Gastrocnemius medialis (tissue), 4 donors: ENCODE measurements at regions not wholly inside any gene's neighbourhood (a gene's known extent, or its start where the extent isn't known, plus 50 kb on each side); places are given as distances from the start of the nearest gene placed in this dataset.

ENCODE experiments used
- ATAC-seq, 2 donors: fragments of 150-250 bp; one replicate each; pipeline ENCODE4 v1.9.1; 2016
- DNase-seq, 2 donors: peaks; one replicate each; pipeline ENCODE4 v3.0.0-alpha.2; 2019
- H3K27ac ChIP-seq, 4 donors: fragments of 200-600 bp; sonication (generic); 1 replicate in 1 of 4; 2 replicates in 3 of 4; pipeline ENCODE4 v1.5.1; 2016 to 2018; ENCODE audit warnings: mild to moderate bottlenecking in 2 of 4, moderate library complexity in 1 of 4
- H3K27me3 ChIP-seq, 3 donors: fragments of 200-600 bp; sonication (generic) in 2 of 3; 1 replicate in 1 of 3; 2 replicates in 2 of 3; pipeline versions ENCODE4 v1.5.1 to v1.6.0; 2016 to 2019; ENCODE audit warnings: mild to moderate bottlenecking in 1 of 3, moderate library complexity in 1 of 3
- H3K36me3 ChIP-seq, 2 donors: fragments of 200-600 bp; sonication (generic) in 1 of 2; one replicate each; pipeline ENCODE4 v1.5.1; 2017 to 2018
- H3K4me1 ChIP-seq, 2 donors: fragments of 200-600 bp; sonication (generic) in 1 of 2; one replicate each; pipeline ENCODE4 v1.5.1; 2016 to 2017; ENCODE audit warnings: mild to moderate bottlenecking in 2 of 2
- H3K4me3 ChIP-seq, 4 donors: fragments of 200-600 bp; sonication (generic) in 3 of 4; 1 replicate in 1 of 4; 2 replicates in 3 of 4; pipeline ENCODE4 v1.5.1; 2016 to 2019; ENCODE audit warnings: mild to moderate bottlenecking in 2 of 4
- H3K9me3 ChIP-seq, 3 donors: fragments of 200-600 bp; sonication (generic) in 2 of 3; 1 replicate in 1 of 3; 2 replicates in 2 of 3; pipeline ENCODE4 v1.5.1; 2016 to 2019
- CTCF ChIP-seq, 5 experiments: fragments of 450-650 bp in 3 of 5; fragments of 200-600 bp in 2 of 5; sonication (generic) in 2 of 5; IDR thresholded peaks in 4 of 5; conservative IDR thresholded peaks in 1 of 5; 1 replicate in 4 of 5; 2 replicates in 1 of 5; pipeline ENCODE4 v1.5.1; 2016 to 2019; ENCODE audit warnings: antibody characterized with exemption in 5 of 5, mild to moderate bottlenecking in 3 of 5, moderate library complexity in 3 of 5
- POLR2A ChIP-seq, 2 donors: fragments of 450-650 bp; IDR thresholded peaks; one replicate each; pipeline ENCODE4 v1.6.1; 2017; ENCODE audit warnings: antibody characterized with exemption in 2 of 2, mild to moderate bottlenecking in 2 of 2, moderate library complexity in 2 of 2
- in situ Hi-C, 4 donors: fragments of 200-750 bp; cut with MboI; loops; one replicate each; pipeline versions ENCODE4 v1.15.0 to v1.8.0; 2017; ENCODE audit warnings: low sequenced_read_pairs in 4 of 4
- intact Hi-C: fragments of 100-400 bp; cut with DNase I; formaldehyde crosslinking; loops from one replicate; pipeline ENCODE4 v1.15.1; 2023; ENCODE audit warnings: low total_unique reads

GRCh38 chr2:121063471-121063870, 221.5 kb downstream of the TFCP2L1 start:
- TF ChIP-seq CTCF (IDR thresholded peaks at IDR 0.05 in 4 of 5, conservative IDR thresholded peaks at IDR 0.05 in 1 of 5) (no peak), POLR2A (IDR thresholded peaks at IDR 0.05) (no peak)
- DNase-seq = no peak
- H3K9me3 ChIP-seq = no peaks in the 10 kb centered on the region
- intact Hi-C loops (no loop called here), in situ Hi-C loops (no loop called here)
- ATAC-seq = no peak
- H3K36me3 ChIP-seq = no peaks in the 10 kb centered on the region
- no peak overlapping the region for H3K27ac ChIP-seq
- H3K4me1 ChIP-seq = no peaks in the 10 kb centered on the region
- H3K4me3 ChIP-seq = no peak overlapping the region
- no peaks in the 10 kb centered on the region for H3K27me3 ChIP-seq

DNA sequence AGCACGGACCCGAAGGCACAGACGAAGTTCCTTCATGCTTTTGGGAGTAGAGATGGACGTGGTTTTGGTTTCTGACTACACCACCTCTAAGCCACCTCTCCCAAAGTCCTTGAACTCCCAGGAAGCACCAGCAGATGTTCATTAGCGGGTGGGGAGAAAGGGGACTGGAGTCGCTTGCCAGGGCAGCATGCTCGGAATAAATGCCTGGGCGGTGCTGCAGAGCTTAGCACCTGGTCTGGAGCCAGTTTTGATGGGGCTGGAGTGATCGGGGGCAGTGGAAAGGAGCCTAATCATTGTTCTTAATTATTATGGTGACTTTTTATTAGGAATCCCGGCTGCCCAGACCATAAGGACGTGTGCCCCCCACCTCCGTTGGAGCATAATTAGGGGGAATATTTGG, 220.8 kb downstream of the TFCP2L1 start:
- no peak for ATAC-seq

GRCh38 chr2:121065239-121065638, 219.8 kb downstream of the TFCP2L1 start:
- no peaks in the 10 kb centered on the region for H3K9me3 ChIP-seq
- no peak overlapping the region for H3K27ac ChIP-seq
- ATAC-seq (no peak), DNase-seq (no peak)
- H3K27me3 ChIP-seq = no peaks in the 10 kb centered on the region
- no peaks in the 10 kb centered on the region for H3K4me1 ChIP-seq
- no peak for TF ChIP-seq POLR2A (IDR thresholded peaks at IDR 0.05)
- no peak for TF ChIP-seq CTCF (IDR thresholded peaks at IDR 0.05 in 4 of 5, conservative IDR thresholded peaks at IDR 0.05 in 1 of 5)
- intact Hi-C loops (no loop called here), in situ Hi-C loops (no loop called here)
- no peaks in the 10 kb centered on the region for H3K36me3 ChIP-seq
- no peak overlapping the region for H3K4me3 ChIP-seq

More for the DNA sequence above, 220.8 kb downstream of the TFCP2L1 start:
- in situ Hi-C loops = no loop called here
- no peak overlapping the region for H3K27ac ChIP-seq
- no peak for TF ChIP-seq POLR2A (IDR thresholded peaks at IDR 0.05)
- no peak for TF ChIP-seq CTCF (IDR thresholded peaks at IDR 0.05 in 4 of 5, conservative IDR thresholded peaks at IDR 0.05 in 1 of 5)
- DNase-seq = no peak
- no peaks in the 10 kb centered on the region for H3K9me3 ChIP-seq
- intact Hi-C loops = no loop called here
- H3K36me3 ChIP-seq = no peaks in the 10 kb centered on the region
- no peak overlapping the region for H3K4me3 ChIP-seq
- no peaks in the 10 kb centered on the region for H3K27me3 ChIP-seq
- no peaks in the 10 kb centered on the region for H3K4me1 ChIP-seq

DNA sequence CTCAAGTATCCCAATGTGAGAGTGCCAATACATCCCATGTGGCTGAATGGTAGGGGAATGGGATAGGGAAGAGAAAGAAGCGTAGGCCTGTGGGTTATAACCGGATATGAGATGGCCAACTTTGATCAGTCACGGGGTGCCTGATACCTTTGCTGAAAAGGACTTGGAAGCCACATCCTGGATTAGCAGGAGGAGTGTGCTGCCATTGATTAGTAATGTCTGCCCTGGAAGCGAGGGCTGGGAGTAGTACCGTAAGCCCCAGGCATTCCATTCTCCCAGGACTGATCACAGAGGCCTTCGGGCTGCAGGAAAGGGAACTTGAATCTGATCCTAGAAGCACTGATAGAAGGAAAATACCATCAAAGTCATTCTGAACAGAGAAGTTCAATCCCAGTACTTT, 218.5 kb downstream of the TFCP2L1 start:
- in situ Hi-C loops (no loop called here), intact Hi-C loops (no loop called here)
- no peak for DNase-seq
- ATAC-seq = no peak
- H3K4me1 ChIP-seq = no peaks in the 10 kb centered on the region
- no peaks in the 10 kb centered on the region for H3K36me3 ChIP-seq
- H3K4me3 ChIP-seq = no peak overlapping the region
- TF ChIP-seq POLR2A (IDR thresholded peaks at IDR 0.05) (no peak), CTCF (IDR thresholded peaks at IDR 0.05 in 4 of 5, conservative IDR thresholded peaks at IDR 0.05 in 1 of 5) (no peak)
- H3K27me3 ChIP-seq = no peaks in the 10 kb centered on the region
- H3K27ac ChIP-seq = no peak overlapping the region
- no peaks in the 10 kb centered on the region for H3K9me3 ChIP-seq

GRCh38 chr2:121068851-121069250, 216.2 kb downstream of the TFCP2L1 start:
- ATAC-seq (no peak), DNase-seq (no peak)
- no peak overlapping the region for H3K27ac ChIP-seq
- H3K9me3 ChIP-seq = no peaks in the 10 kb centered on the region
- H3K4me3 ChIP-seq = no peak overlapping the region
- H3K4me1 ChIP-seq = no peaks in the 10 kb centered on the region
- H3K27me3 ChIP-seq = peaks cover 0 to 3% (median 0%) of the 10 kb centered on the region in 3 donors
- no peaks in the 10 kb centered on the region for H3K36me3 ChIP-seq
- TF ChIP-seq CTCF (IDR thresholded peaks at IDR 0.05 in 4 of 5, conservative IDR thresholded peaks at IDR 0.05 in 1 of 5) = no peak
- TF ChIP-seq POLR2A (IDR thresholded peaks at IDR 0.05) = no peak
- intact Hi-C loops = no loop called here
- in situ Hi-C loops = no loop called here
